Bone marrow (tissue), 2 donors: ENCODE measurements at regions not wholly inside any gene's neighbourhood (a gene's known extent, or its start where the extent isn't known, plus 50 kb on each side); places are given as distances from the start of the nearest gene placed in this dataset.

Experiments used
- DNase-seq, 2 donors: peaks; one replicate each; lab custom pipeline; 2025; lab: John Stamatoyannopoulos, UW

DNA sequence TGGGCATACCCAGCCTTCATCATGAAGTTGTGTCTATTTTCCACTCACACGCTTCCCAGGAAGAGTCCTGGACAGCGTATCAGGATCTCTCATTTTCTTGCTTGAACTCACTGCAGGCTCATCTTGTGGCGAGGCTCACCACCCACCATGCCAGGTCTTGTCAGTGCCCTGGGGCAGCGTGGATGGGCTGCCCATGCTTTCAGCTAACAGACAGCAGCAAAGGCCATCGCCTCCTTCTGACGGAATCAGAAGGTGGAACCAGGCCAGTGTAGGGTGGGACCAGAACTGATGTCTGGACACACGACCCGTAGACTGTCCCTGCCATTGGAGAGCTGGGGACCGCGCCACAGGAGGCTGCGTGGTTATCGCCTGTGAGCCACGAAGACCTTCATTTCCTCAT lies 169.4 kb downstream of the FOXL1 start:
- DNase-seq = no peak

DNA sequence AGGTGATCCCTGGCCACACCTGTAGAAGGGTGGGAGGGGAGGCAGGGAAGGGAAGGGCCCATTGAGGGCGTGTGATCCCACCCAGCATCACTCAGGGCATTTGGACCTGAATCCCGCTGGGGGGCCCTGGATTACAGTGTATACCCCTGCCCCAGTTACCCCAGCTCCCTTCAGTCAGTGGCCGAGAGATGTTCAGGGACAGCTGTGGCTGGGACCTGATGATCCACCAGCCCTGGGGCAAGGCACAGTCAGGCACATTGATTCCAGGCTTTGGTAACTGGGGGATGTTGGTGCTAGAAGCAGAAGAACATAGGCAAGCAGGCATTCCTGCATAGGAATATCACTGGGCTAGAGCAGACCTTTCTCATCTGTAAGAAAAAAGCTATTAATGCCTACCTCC lies 170.3 kb downstream of the FOXL1 start:
- no peak for DNase-seq

DNA sequence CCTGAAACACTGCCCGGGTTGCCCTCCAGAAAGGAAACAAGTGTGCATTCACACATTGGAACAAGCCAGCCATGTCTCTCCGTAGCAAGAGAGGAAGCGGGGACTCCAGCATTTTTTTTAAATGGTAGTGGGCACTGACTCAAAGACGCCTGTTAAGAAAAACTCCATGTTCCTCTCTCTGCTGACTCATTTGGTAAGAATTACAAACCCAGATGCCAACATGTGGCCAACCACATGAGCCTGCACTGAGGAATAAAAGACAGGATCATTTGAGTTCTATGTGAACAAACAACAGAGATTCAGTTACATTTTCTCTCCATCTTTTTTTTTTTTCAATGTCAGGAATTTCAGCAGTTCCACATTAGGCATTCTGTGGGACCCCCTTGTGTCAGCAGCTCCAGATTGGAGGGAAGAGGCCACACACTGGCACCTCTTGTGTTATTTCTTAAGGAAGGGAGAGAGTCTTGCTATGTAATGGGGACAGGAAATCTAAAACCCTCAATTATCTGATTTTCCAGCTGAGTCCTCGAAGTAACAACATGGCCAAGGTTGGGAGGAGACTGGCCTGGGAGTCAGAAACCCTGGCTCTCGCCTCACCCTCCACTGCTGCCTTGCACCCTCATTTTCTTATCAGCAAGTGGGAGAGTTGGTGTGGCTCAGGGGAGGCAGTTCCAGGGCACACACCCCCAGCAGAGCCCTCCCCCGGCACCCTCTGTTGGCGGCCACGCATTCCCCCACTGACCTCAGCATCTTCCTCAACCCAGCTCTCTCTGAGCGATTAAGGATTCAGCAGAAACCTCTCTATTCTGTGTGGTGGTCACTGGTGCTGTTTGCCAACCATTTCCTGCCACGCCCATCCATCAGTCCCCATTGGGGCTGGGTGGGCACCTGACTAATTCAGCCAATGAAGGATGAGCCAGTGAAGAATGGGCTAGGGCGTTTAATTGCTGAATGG lies 173.0 kb downstream of the FOXL1 start:
- no peak for DNase-seq

- no peak for DNase-seq
Observed at GRCh38 chr16:86752582-86753175, 174.3 kb downstream of the FOXL1 start.

DNA sequence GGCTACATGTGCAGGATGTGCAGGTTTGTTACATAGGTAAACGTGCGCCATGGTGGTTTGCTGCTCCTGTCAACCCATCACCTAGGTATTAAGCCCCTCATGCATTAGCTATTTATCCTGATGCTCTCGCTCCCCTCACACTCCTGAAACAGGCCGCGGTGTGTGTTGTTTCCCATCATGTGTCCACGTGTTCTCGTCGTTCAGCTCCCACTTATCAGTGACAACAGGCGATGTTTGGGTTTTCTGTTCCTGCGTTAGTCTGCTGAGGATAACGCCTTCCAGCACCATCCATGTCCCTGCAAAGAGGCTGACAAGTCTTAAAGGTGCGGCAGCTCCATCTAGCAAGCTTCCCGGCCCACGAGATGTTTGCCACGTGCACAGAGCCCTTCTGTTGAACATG lies 175.1 kb downstream of the FOXL1 start:
- no peak for DNase-seq

- DNase-seq = no peak
Observed at GRCh38 chr16:86755571-86756006, 177.2 kb downstream of the FOXL1 start.

DNA sequence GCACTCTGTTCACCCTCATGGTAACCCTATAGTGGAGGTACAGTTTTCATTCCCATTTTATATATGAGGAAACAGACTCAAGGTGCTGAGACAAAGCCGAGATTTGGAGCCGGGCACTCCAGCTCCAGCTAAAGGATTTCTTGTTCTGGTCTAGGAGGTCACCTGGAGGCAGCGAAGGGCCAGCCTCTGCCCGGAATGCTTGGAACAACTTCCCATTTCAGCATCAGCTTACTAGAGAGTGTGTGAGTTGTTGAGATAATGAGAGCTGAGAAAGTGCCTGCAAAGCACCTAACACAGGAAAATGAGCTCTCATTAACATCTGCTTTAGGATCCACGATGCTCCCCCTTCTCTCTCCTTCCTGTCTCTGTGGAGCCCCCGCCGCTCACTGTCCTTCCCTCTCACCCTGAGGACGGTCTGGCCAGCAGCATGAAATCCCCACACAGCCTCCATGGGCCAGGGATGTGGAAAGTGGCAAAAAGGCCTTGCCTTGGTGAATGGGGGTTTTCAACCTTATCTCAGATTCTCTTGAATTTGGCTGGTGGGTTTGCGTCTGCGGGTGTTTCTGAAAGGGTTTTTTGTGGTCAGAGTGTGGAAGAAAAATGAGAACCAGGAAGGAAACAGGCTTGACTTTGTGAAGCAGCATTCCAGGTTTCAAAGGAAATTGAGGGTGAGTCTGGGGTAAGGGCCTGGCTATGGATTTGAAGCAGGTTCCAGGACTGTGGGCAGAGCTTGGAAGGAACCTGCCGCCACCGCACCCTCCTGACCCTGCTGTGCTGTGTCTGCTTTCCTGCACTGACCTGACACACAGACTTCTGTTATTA lies 178.7 kb downstream of the FOXL1 start:
- no peak for DNase-seq

- DNase-seq = no peak
Observed at GRCh38 chr16:86757704-86758040, 179.3 kb downstream of the FOXL1 start.

DNA sequence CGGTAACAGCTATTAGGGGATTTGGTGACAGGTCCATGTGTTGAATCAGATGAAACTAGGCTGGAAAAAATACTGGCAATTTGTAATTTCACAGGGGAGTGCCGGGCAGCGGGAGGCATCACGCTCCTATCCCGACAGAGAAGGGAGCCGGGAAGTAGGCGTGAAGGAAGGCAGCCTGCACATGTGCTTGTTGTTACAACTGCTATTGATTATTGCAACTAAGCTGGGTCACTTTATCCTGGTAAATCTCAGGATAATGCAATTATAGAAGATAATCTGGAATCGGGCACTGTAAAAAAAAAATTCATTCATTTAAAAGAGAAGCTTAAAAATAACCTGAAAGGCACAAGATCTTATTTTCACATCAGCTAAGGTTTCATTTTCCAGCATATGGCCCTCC lies 180.6 kb downstream of the FOXL1 start:
- DNase-seq = no peak

DNA sequence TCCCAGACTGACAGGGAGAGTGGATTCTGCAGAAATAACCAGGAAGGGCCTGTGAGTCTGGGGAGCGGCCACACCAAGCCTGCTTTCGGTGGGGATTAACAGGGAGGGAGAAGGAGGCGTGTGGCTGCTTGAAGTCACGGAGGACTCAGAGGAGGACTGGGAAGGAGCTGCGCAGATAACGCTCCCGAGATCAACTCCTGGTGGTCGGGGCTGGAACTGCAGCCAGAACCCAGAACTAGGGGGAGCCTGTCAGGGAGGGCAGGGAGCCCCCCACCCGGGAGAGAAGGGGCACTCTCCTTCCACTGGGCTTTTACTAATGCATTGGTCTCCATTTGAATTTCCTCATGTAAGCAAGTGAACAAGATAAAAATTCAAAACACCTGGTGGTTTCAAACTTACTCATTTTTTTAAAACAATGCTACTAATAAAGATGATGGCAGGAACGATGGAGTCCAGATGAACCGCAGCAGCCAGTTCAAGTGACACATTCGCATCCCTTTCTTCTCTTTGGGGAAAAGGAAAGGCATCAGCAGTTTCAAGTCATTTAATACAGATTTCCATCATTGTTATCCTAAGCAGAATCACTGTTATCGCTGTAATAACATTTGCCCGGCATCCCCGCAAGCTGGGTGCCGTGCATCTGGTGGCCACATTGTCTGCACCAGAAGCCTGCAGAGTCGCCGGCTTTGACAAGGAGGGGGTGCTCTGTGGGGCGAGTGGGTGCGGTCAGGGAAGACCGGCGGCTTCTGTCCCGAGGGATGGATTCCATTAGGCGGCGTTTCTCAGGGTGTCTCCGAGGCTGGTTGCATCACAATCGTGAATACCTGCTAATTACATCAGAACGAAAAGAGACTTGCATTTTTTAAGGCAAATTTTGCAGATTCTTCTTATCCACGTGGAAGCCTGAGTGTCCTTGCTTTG lies 183.0 kb downstream of the FOXL1 start:
- DNase-seq = peak in 1 of 2 donors; percentile 8

DNA sequence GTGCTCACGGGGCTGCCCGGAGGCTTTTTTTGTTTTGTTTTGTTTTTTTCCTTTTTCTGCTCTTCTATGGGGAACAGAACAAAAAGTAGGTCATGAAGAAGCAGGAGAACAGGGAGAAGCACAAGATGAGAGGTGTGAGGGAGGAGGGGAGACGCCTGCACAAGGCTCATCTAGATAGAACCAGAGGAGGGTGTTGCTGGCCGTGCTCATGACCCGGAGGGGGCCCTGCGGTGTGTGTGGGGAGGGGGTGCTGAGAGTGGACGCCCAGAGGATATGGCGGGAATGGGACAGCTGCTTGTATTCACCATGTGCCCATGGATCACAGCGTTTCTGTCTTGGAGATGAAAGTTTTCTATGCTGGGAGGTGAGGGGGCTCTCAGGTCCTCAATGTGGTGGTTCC lies 183.7 kb downstream of the FOXL1 start:
- DNase-seq = no peak

GRCh38 chr16:86763819-86764218 lies 185.5 kb downstream of the FOXL1 start:
- DNase-seq = no peak

GRCh38 chr16:86764551-86764950 lies 186.2 kb downstream of the FOXL1 start:
- DNase-seq = no peak

- DNase-seq = no peak
Observed at GRCh38 chr16:86765389-86766026, 187.2 kb downstream of the FOXL1 start.

- no peak for DNase-seq
Observed at GRCh38 chr16:86766700-86767099, 188.4 kb downstream of the FOXL1 start.

- DNase-seq = no peak
Observed at GRCh38 chr16:86768228-86768791, 190.0 kb downstream of the FOXL1 start.

DNA sequence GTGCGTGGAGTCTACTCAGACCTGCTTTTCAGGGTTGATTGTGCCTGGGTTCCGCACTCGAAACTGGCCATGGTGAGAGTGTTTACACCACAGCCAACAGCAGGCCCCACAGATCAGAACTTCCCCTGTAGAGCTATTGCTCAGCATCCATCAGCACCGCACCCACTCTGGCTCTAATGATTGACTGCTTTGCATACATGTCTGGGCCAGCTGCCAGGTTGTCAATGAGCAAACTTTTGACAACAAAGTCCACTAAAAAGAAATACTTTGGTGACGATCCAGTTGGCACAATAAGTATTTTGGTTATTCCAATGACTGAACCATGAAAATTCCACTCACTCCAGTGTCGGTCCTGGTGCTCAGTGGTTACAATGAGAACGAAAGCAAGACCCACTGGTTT lies 190.7 kb downstream of the FOXL1 start:
- no peak for DNase-seq

DNA sequence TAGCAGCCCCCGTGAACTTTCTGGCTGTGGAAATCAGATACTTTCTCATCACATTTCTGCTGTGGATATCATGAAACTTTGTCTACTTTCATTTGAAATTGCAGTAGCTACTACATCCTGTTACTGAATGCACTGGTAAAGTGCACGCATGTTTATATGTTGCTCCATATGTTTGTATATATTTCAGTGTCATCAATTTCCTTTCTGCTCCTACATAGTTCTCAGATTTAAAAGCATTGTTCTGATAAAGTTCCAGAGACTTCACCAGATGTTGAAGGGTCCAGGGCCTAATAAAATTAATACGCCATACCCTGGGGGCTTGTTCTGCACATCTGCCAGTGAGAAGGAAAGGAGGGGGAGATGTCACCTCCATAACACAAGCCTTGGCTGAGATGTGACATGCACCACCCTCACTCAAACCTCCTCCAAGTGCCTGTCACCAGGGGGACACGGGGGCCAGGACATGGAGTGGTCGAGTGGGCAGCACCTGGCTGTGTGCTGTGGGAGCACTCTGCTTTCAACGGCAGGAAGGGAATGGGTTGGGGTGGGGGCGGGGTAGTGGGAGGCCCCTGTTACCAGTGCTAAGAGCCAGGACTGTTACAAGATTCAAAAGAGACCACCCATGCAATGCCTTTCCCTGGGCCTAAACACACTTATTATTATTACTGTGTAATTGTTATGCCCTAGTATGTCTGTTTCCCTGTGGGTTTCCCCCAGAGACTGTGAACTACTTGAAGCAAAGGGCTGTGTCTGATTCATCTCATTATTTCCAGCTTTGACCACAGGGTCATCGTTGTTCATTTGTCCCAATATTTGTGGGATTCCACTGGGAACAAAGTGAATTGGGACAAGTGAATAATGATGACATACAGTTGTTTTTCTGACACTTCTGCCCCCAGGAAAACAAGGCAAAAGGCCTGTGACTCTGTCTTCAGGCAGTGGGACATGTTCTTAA lies 193.4 kb downstream of the FOXL1 start:
- no peak for DNase-seq

DNA sequence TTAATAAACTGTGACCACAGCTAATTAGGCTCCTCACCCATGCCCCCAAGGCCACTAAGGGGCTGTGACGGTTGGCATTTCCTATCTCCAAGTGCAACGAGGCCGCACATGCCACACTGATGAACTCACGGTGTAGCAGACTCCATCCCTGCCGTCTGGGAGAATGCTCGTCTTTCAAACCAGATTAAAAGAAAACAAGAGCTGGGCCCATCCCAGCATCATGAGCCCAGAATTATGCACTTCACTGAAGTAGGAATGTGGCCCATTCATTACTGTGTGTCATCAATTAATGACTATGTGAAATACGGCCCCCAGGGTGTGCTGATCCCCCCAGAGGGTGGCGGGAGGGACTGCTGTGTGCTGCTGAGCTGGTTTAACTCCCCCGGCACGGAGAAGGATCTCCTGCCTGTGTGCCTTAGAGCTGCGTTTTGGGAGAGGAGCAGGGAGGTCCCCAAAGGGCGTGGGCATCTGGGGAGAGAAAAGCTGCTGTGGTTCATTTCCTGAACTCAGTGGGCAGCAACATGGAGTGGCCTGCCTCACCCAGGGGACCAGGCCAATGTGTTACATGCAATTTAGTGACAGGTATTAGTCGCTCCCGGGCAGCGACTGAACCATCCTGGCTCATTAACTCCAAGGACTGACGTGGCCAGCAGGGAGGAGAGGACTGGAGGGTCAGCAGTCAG lies 194.5 kb downstream of the FOXL1 start:
- no peak for DNase-seq
